Right lobe of liver (tissue), 6 donors: ENCODE measurements at regions not wholly inside any gene's neighbourhood (a gene's known extent, or its start where the extent isn't known, plus 50 kb on each side); places are given as distances from the start of the nearest gene placed in this dataset.

Experiments used
- ATAC-seq, 4 donors: fragments of 200-7000 bp; cut with Tn5 transposase; one replicate each; pipeline ENCODE4 v1.9.1; 2020; ENCODE audit warnings: mild to moderate bottlenecking in 4 of 4, moderate library complexity in 4 of 4
- DNase-seq, 3 donors: peaks; one replicate each; pipeline ENCODE4 v3.0.0-alpha.2; 2020
- H3K27ac ChIP-seq, 3 donors: fragments of 200-600 bp; one replicate each; pipeline ENCODE4 v1.8.0; 2022
- H3K27me3 ChIP-seq, 2 donors: fragments of 200-600 bp; one replicate each; pipeline ENCODE4 v1.8.0; 2022
- H3K36me3 ChIP-seq, 4 donors: fragments of 200-600 bp; sonication (generic) in 1 of 4; one replicate each; pipeline versions ENCODE4 v1.5.1 to v1.8.0; 2017 to 2022; ENCODE audit warnings: control low read depth in 1 of 4
- H3K4me1 ChIP-seq, 4 donors: fragments of 200-600 bp; sonication (generic) in 1 of 4; one replicate each; pipeline versions ENCODE4 v1.5.1 to v1.8.0; 2017 to 2022; ENCODE audit warnings: control low read depth in 1 of 4
- H3K4me3 ChIP-seq, 3 donors: fragments of 200-600 bp; one replicate each; pipeline ENCODE4 v1.8.0; 2022
- H3K9me3 ChIP-seq, 4 donors: fragments of 200-600 bp; sonication (generic) in 1 of 4; one replicate each; pipeline versions ENCODE4 v1.5.1 to v1.8.0; 2017 to 2022; ENCODE audit warnings: control low read depth in 1 of 4
- CTCF ChIP-seq, 4 donors: fragments of 200-600 bp in 3 of 4; fragments of 450-650 bp in 1 of 4; IDR thresholded peaks; one replicate each; pipeline versions ENCODE4 v1.5.1 to v1.8.0; 2016 to 2022; ENCODE audit warnings: antibody characterized with exemption in 4 of 4, mild to moderate bottlenecking in 2 of 4
- POLR2A ChIP-seq: fragments of 450-650 bp; IDR thresholded peaks from one replicate; pipeline ENCODE4 v1.6.1; 2017; ENCODE audit warnings: antibody characterized with exemption, mild to moderate bottlenecking
- WGBS: methylation state at CpG from one replicate; pipeline ENCODE4 v1.1.6; 2018; ENCODE audit warnings: low coverage, low lambda C conversion rate; ENCODE audit not compliant: insufficient coverage; ENCODE audit errors: missing lambda C conversion rate; 5-methylcytosine and 5-hydroxymethylcytosine counted together
- intact Hi-C, 2 donors: fragments of 100-400 bp; cut with DNase I; formaldehyde crosslinking; loops; one replicate each; pipeline versions ENCODE4 v1.11.2 to v1.14.1; 2022
- donor health status: DM: no; HTN: yes; CAD: no.
- donor health status: DM: no; HTN: no; CAD: no.
- donor health status: DM: no; HTN: no; CAD: no.
- donor health status: DM: no; HTN: yes; CAD: no.
- donor health status: DM: no; HTN: yes; CAD: no.

- Histone ChIP-seq H3K27me3 (no peaks in the 10 kb centered on the region), H3K9me3 (no peaks in the 10 kb centered on the region), H3K36me3 (no peaks in the 10 kb centered on the region), H3K27ac (no peak overlapping the region), H3K4me1 (no peaks in the 10 kb centered on the region), H3K4me3 (no peak overlapping the region)
- 25% methylated on average over 4 of the region's 4 CpGs for WGBS
- TF ChIP-seq CTCF (IDR thresholded peaks at IDR 0.05) (no peak), POLR2A (no peak)
- intact Hi-C loops, result no loop called here
- DNase-seq, result no peak
- ATAC-seq, result no peak
Observed at GRCh38 chr9:87137718-87138117, 190.4 kb upstream of the GAS1 start.

GRCh38 chr9:87138128-87139040, 191.1 kb upstream of the GAS1 start:
- no peak overlapping the region for H3K4me3 ChIP-seq
- no peaks in the 10 kb centered on the region for H3K4me1 ChIP-seq
- H3K27ac ChIP-seq, result no peak overlapping the region
- H3K9me3 ChIP-seq, result no peaks in the 10 kb centered on the region
- WGBS, result 20% methylated on average over 1 of the region's 1 CpG
- DNase-seq (no peak), ATAC-seq (no peak)
- no peaks in the 10 kb centered on the region for H3K36me3 ChIP-seq
- H3K27me3 ChIP-seq, result no peaks in the 10 kb centered on the region
- no peak for TF ChIP-seq POLR2A
- no peak for TF ChIP-seq CTCF (IDR thresholded peaks at IDR 0.05)
- intact Hi-C loops, result no loop called here

GRCh38 chr9:87139099-87139730, 191.9 kb upstream of the GAS1 start:
- Histone ChIP-seq H3K4me3 (no peak overlapping the region), H3K27ac (no peak overlapping the region)

GRCh38 chr9:87140142-87140541, 192.8 kb upstream of the GAS1 start:
- TF ChIP-seq POLR2A (no peak), CTCF (IDR thresholded peaks at IDR 0.05) (no peak)
- DNase-seq, result no peak
- Histone ChIP-seq H3K4me3 (no peak overlapping the region), H3K36me3 (no peaks in the 10 kb centered on the region), H3K4me1 (no peaks in the 10 kb centered on the region), H3K9me3 (no peaks in the 10 kb centered on the region), H3K27me3 (no peaks in the 10 kb centered on the region), H3K27ac (no peak overlapping the region)
- ATAC-seq, result no peak
- 69% methylated on average over 4 of the region's 4 CpGs for WGBS
- intact Hi-C loops, result no loop called here

More at GRCh38 chr9:87139099-87139730, 191.9 kb upstream of the GAS1 start:
- no peaks in the 10 kb centered on the region for H3K36me3 ChIP-seq
- ATAC-seq (no peak), DNase-seq (no peak)
- intact Hi-C loops, result no loop called here
- H3K9me3 ChIP-seq, result no peaks in the 10 kb centered on the region
- H3K4me1 ChIP-seq, result no peaks in the 10 kb centered on the region
- WGBS, result 52% methylated on average over 4 of the region's 4 CpGs
- no peaks in the 10 kb centered on the region for H3K27me3 ChIP-seq
- TF ChIP-seq CTCF (IDR thresholded peaks at IDR 0.05), result no peak
- no peak for TF ChIP-seq POLR2A
